B cell (primary cell): ENCODE measurements at regions not wholly inside any gene's neighbourhood (a gene's known extent, or its start where the extent isn't known, plus 50 kb on each side); places are given as distances from the start of the nearest gene placed in this dataset.

Experiments used
- ATAC-seq: fragments of 200-7000 bp; cut with Tn5 transposase; one replicate; pipeline ENCODE4 v1.10.0; 2021; ENCODE audit warnings: low read depth, mild to moderate bottlenecking, moderate number of reproducible peaks, moderate library complexity
- CTCF ChIA-PET: fragments of 350-600 bp; sonication (Branson Sonifier 250); formaldehyde crosslinking; loops from one replicate; lab custom pipeline; 2021; ENCODE audit warnings: antibody characterized with exemption, inconsistent platforms; lab: Charles Lee
- POLR2A ChIA-PET: fragments of 350-600 bp; sonication (Branson Sonifier 250); formaldehyde crosslinking; loops from one replicate; lab custom pipeline; 2021; ENCODE audit warnings: antibody characterized with exemption; lab: Charles Lee
- DNase-seq: peaks from one replicate; pipeline ENCODE4 v3.0.0; 2013
- H2AFZ ChIP-seq: 2 replicates; pipeline ENCODE4 v1.6.1; 2012; ENCODE audit warnings: mild to moderate bottlenecking, low read depth, low read length; ENCODE audit not compliant: insufficient read depth, poor library complexity, severe bottlenecking
- H3K27ac ChIP-seq, 2 donors: 1 replicate in 1 of 2; 2 replicates in 1 of 2; pipeline ENCODE4 v1.5.1; 2012 to 2013; ENCODE audit warnings: low read length in 2 of 2, mild to moderate bottlenecking in 2 of 2, moderate library complexity in 1 of 2
- H3K27me3 ChIP-seq, 4 experiments: fragments of 200-600 bp in 1 of 4; sonication (generic) in 1 of 4; replicated peaks in 1 of 4; 1 replicate in 2 of 4; 2 replicates in 2 of 4; pipeline versions ENCODE4 v1.6.1 to v1.7.0; 2013 to 2016; ENCODE audit warnings: low read length in 3 of 4, mild to moderate bottlenecking in 2 of 4, mixed read lengths in 1 of 4, moderate library complexity in 1 of 4; ENCODE audit not compliant: insufficient read depth in 4 of 4, control insufficient read depth in 3 of 4; ENCODE audit errors: control extremely low read depth in 1 of 4
- H3K36me3 ChIP-seq, 2 experiments: replicated peaks in 1 of 2; 1 replicate in 1 of 2; 2 replicates in 1 of 2; pipeline versions ENCODE4 v1.6.1 to v1.7.1; 2013; ENCODE audit warnings: low read length in 1 of 2; ENCODE audit not compliant: insufficient read depth in 2 of 2, control insufficient read depth in 1 of 2; ENCODE audit errors: control extremely low read depth in 1 of 2, extremely low read depth in 1 of 2
- H3K4me1 ChIP-seq, 2 donors: fragments of 200-600 bp in 1 of 2; sonication (generic) in 1 of 2; 1 replicate in 1 of 2; 2 replicates in 1 of 2; pipeline versions ENCODE4 v1.5.1 to v1.6.1; 2013 to 2017; ENCODE audit warnings: low read length in 2 of 2; ENCODE audit not compliant: control insufficient read depth in 2 of 2, insufficient read depth in 2 of 2
- H3K4me2 ChIP-seq: replicated peaks from 2 replicates; pipeline ENCODE3; 2012; ENCODE audit warnings: mild to moderate bottlenecking, low read depth, low read length; ENCODE audit not compliant: poor library complexity, severe bottlenecking
- H3K4me3 ChIP-seq, 5 experiments: fragments of 200-600 bp in 1 of 5; sonication (generic) in 1 of 5; 1 replicate in 3 of 5; 2 replicates in 2 of 5; pipeline versions ENCODE4 v1.5.1 to v1.7.0; 2011 to 2016; ENCODE audit warnings: low read length in 4 of 5, mild to moderate bottlenecking in 4 of 5, low read depth in 2 of 5, control low read depth in 1 of 5, moderate library complexity in 1 of 5; ENCODE audit not compliant: insufficient read depth in 1 of 5; ENCODE audit errors: control extremely low read depth in 1 of 5, extremely low read depth in 1 of 5
- H3K79me2 ChIP-seq: fragments of 200-600 bp; sonication (generic); one replicate; pipeline ENCODE4 v1.6.0; 2016; ENCODE audit warnings: low read length; ENCODE audit not compliant: control insufficient read depth, insufficient read depth
- H3K9ac ChIP-seq: fragments of 200-600 bp; sonication (generic); 2 replicates; pipeline ENCODE4 v1.6.1; 2017; ENCODE audit warnings: mild to moderate bottlenecking, low read length, moderate library complexity
- H3K9me3 ChIP-seq, 3 donors: one replicate each; pipeline versions ENCODE4 v1.6.1 to v1.7.1; 2013; ENCODE audit warnings: low read length in 2 of 3; ENCODE audit not compliant: control insufficient read depth in 2 of 3, insufficient read depth in 1 of 3; ENCODE audit errors: control extremely low read depth in 1 of 3
- H4K20me1 ChIP-seq: 2 replicates; pipeline ENCODE4 v1.6.0; 2012; ENCODE audit warnings: mild to moderate bottlenecking, low read length; ENCODE audit not compliant: insufficient read depth, control insufficient read depth, poor library complexity, severe bottlenecking
- H3K27ac Mint-ChIP-seq: one replicate; pipeline ENCODE4 v1.8.0; 2021; ENCODE audit warnings: mixed read lengths
- H3K27me3 Mint-ChIP-seq: one replicate; pipeline ENCODE4 v1.8.0; 2021; ENCODE audit warnings: mixed read lengths
- H3K4me1 Mint-ChIP-seq: one replicate; pipeline ENCODE4 v1.8.0; 2021; ENCODE audit warnings: mixed read lengths
- H3K4me3 Mint-ChIP-seq: one replicate; pipeline ENCODE4 v1.8.0; 2021; ENCODE audit warnings: mixed read lengths
- H3K9me3 Mint-ChIP-seq: one replicate; pipeline ENCODE4 v1.8.0; 2022; ENCODE audit warnings: mixed read lengths; ENCODE audit not compliant: insufficient read depth
- EZH2 ChIP-seq: IDR thresholded peaks from 2 replicates; pipeline ENCODE4 v1.6.1; 2012; ENCODE audit warnings: borderline replicate concordance, low read depth, mild to moderate bottlenecking, moderate library complexity, low read length; ENCODE audit not compliant: insufficient read depth, poor library complexity, severe bottlenecking
- WGBS: methylation state at CpG from one replicate; pipeline ENCODE4 v1.1.5; 2013; ENCODE audit warnings: missing lambda C conversion rate; ENCODE audit not compliant: insufficient coverage; 5-methylcytosine and 5-hydroxymethylcytosine counted together
- intact Hi-C: fragments of 100-400 bp; cut with micrococcal nuclease; formaldehyde crosslinking; loops from one replicate; pipeline ENCODE4 v1.10.0; 2022
- TF ChIP-seq, protein P1 (sequence below): fragments of 200-600 bp; IDR thresholded peaks from one replicate; pipeline ENCODE4 v1.8.0; 2022; ENCODE audit warnings: antibody characterized with exemption, mild to moderate bottlenecking

DNA sequence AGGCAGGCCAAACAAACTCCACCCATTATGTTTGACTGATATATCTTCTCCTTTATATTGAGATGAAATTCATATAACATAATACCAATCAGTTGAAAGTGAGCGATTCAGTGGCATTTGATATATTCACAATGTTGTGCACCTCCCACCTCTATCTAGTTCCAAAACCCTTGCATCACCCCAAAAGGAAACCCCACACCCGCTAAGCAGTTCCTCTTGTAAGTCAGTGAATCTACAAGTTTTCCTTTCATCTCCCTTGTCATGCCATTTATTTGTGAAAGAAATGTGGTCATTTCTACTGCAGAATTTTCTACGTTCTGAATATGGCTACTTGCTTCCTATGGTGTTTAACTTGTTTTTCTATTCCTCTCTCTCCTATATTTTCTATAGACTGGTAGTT is 99.4 kb upstream of the PTPN3 start:
- Histone ChIP-seq H3K9ac (no peak overlapping the region), H3K79me2 (no peaks in the 10 kb centered on the region), H3K27me3 (peaks cover 0 to 7% (median 0%) of the 10 kb centered on the region in 4 experiments), H3K4me3 (no peak overlapping the region), H4K20me1 (no peaks in the 10 kb centered on the region), H3K27ac (no peak overlapping the region), H3K4me2 (no peak overlapping the region), H3K36me3 (no peaks in the 10 kb centered on the region), H2AFZ (no peak overlapping the region), H3K9me3 (peaks cover 0 to 9% (median 0%) of the 10 kb centered on the region in 3 donors), H3K4me1 (no peaks in the 10 kb centered on the region)
- H3K4me3 Mint-ChIP-seq: no peak overlapping the region
- ATAC-seq (no peak), DNase-seq (no peak)
- POLR2A ChIA-PET: no interaction called here
- intact Hi-C loops: no loop called here
- no CpG with 5 or more reads among the region's 3 CpGs for WGBS
- TF ChIP-seq, protein P1, sequence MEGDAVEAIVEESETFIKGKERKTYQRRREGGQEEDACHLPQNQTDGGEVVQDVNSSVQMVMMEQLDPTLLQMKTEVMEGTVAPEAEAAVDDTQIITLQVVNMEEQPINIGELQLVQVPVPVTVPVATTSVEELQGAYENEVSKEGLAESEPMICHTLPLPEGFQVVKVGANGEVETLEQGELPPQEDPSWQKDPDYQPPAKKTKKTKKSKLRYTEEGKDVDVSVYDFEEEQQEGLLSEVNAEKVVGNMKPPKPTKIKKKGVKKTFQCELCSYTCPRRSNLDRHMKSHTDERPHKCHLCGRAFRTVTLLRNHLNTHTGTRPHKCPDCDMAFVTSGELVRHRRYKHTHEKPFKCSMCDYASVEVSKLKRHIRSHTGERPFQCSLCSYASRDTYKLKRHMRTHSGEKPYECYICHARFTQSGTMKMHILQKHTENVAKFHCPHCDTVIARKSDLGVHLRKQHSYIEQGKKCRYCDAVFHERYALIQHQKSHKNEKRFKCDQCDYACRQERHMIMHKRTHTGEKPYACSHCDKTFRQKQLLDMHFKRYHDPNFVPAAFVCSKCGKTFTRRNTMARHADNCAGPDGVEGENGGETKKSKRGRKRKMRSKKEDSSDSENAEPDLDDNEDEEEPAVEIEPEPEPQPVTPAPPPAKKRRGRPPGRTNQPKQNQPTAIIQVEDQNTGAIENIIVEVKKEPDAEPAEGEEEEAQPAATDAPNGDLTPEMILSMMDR: no peak
- no peaks in the 10 kb centered on the region for H3K4me1 Mint-ChIP-seq
- no peak overlapping the region for H3K27ac Mint-ChIP-seq
- CTCF ChIA-PET: no interaction called here
- H3K27me3 Mint-ChIP-seq: peaks cover 22% of the 10 kb centered on the region
- no peaks in the 10 kb centered on the region for H3K9me3 Mint-ChIP-seq

DNA sequence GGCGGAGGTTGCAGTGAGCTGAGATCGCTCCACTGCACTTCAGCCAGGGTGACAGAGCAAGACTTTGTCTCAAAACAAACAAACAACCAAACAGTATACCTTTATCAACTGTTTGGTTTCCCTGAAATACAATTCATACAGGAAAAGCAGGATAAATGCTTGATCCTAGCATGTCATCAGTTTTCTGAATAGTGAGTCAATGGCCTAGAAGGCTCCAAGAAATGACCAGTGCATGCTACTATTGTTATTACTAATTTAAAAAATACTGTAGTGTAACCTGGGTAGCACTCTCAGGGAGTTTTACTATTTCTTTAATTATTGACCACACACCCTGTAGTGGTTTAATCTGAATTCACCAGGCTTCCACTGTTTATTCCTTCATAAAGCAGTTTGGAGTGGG is 101.0 kb upstream of the PTPN3 start:
- H3K4me2 ChIP-seq: no peak overlapping the region
- peaks cover 0 to 9% (median 0%) of the 10 kb centered on the region in 4 experiments for H3K27me3 ChIP-seq
- intact Hi-C loops: no loop called here
- no peaks in the 10 kb centered on the region for H4K20me1 ChIP-seq
- no peak overlapping the region for H3K4me3 Mint-ChIP-seq
- ChIA-PET POLR2A (no interaction called here), CTCF (no interaction called here)
- no peaks in the 10 kb centered on the region for H3K36me3 ChIP-seq
- H3K9ac ChIP-seq: no peak overlapping the region
- WGBS: 90% methylated on average over 2 of the region's 2 CpGs
- ATAC-seq: no peak
- no peak overlapping the region for H3K27ac Mint-ChIP-seq
- TF ChIP-seq, protein P1: no peak
- TF ChIP-seq EZH2: no peak
- H2AFZ ChIP-seq: no peak overlapping the region
- no peaks in the 10 kb centered on the region for H3K4me1 ChIP-seq
- H3K27me3 Mint-ChIP-seq: peaks cover 13% of the 10 kb centered on the region
- DNase-seq: no peak
- H3K9me3 ChIP-seq: peaks cover 0 to 9% (median 0%) of the 10 kb centered on the region in 3 donors
- no peaks in the 10 kb centered on the region for H3K9me3 Mint-ChIP-seq
- H3K4me1 Mint-ChIP-seq: no peaks in the 10 kb centered on the region
- no peak overlapping the region for H3K4me3 ChIP-seq
- no peaks in the 10 kb centered on the region for H3K79me2 ChIP-seq
- H3K27ac ChIP-seq: no peak overlapping the region
